H1 (cell line): ENCODE measurements at regions not wholly inside any gene's neighbourhood (a gene's known extent, or its start where the extent isn't known, plus 50 kb on each side); places are given as distances from the start of the nearest gene placed in this dataset.

Source experiments
- EP300 ChIP-seq, 2 experiments: IDR thresholded peaks; 1 replicate in 1 of 2; 2 replicates in 1 of 2; pipeline ENCODE4 v1.6.1; 2011 to 2012; ENCODE audit warnings: low read depth in 2 of 2, low read length in 2 of 2, mild to moderate bottlenecking in 2 of 2, borderline replicate concordance in 1 of 2, inconsistent platforms in 1 of 2, moderate library complexity in 1 of 2
- EZH2 ChIP-seq: fragments of 200-600 bp; sonication (generic); IDR thresholded peaks from 2 replicates; pipeline ENCODE4 v1.7.1; 2012; ENCODE audit warnings: low read depth, mild to moderate bottlenecking, moderate library complexity, low read length, inconsistent platforms; ENCODE audit not compliant: severe bottlenecking
- KDM1A ChIP-seq: fragments of 200-600, 300-600 bp; sonication (generic); IDR thresholded peaks from 2 replicates; pipeline ENCODE4 v1.7.1; 2016; ENCODE audit warnings: mild to moderate bottlenecking, low read length, borderline replicate concordance
- KDM5A ChIP-seq: fragments of 200-600 bp; IDR thresholded peaks from 2 replicates; pipeline ENCODE4 v1.7.1; 2012; ENCODE audit warnings: mild to moderate bottlenecking, low read length, inconsistent platforms, mixed read lengths
- POLR2A ChIP-seq, 2 experiments: IDR thresholded peaks; 1 replicate in 1 of 2; 2 replicates in 1 of 2; pipeline ENCODE4 v1.6.1; 2011; ENCODE audit warnings: low read depth in 2 of 2, low read length in 2 of 2, mild to moderate bottlenecking in 2 of 2; ENCODE audit errors: control extremely low read depth in 1 of 2
- POLR2AphosphoS5 ChIP-seq: IDR thresholded peaks from 2 replicates; pipeline ENCODE4 v1.6.1; 2011; ENCODE audit warnings: low read depth, low read length
- RAD21 ChIP-seq, 2 experiments: IDR thresholded peaks in 1 of 2; conservative IDR thresholded peaks in 1 of 2; 2 replicates each; pipeline ENCODE4 v1.6.1; 2011; ENCODE audit warnings: low read depth in 2 of 2, low read length in 2 of 2, improper control_type of control experiment in 1 of 2, inconsistent platforms in 1 of 2, mild to moderate bottlenecking in 1 of 2, moderate library complexity in 1 of 2
- RFX5 ChIP-seq: IDR thresholded peaks from 2 replicates; pipeline ENCODE4 v1.6.1; 2011; ENCODE audit warnings: low read depth, low read length, improper control_type of control experiment, borderline replicate concordance
- TBP ChIP-seq: IDR thresholded peaks from 2 replicates; pipeline ENCODE4 v1.6.1; 2011; ENCODE audit warnings: low read depth, low read length, improper control_type of control experiment
- YY1 ChIP-seq: IDR thresholded peaks from 2 replicates; pipeline ENCODE4 v1.6.1; 2011; ENCODE audit warnings: low read depth, mild to moderate bottlenecking, low read length
- ZNF274 ChIP-seq: IDR thresholded peaks from 2 replicates; pipeline ENCODE4 v1.7.0; 2012; ENCODE audit warnings: low read length, borderline replicate concordance; ENCODE audit errors: extremely low read depth
- TF ChIP-seq, protein P1 (sequence below), 3 experiments: IDR thresholded peaks; 1 replicate in 2 of 3; 2 replicates in 1 of 3; pipeline versions ENCODE4 v1.5.1 to v1.6.1; 2011; ENCODE audit warnings: low read length in 3 of 3, mild to moderate bottlenecking in 3 of 3, inconsistent platforms in 2 of 3, low read depth in 1 of 3, moderate library complexity in 1 of 3; ENCODE audit not compliant: insufficient read depth in 1 of 3; ENCODE audit errors: control extremely low read depth in 1 of 3
- TF ChIP-seq, protein P2 (sequence below): IDR thresholded peaks from 2 replicates; pipeline ENCODE4 v1.6.1; 2012; ENCODE audit warnings: inconsistent platforms

- TF ChIP-seq, protein P1, sequence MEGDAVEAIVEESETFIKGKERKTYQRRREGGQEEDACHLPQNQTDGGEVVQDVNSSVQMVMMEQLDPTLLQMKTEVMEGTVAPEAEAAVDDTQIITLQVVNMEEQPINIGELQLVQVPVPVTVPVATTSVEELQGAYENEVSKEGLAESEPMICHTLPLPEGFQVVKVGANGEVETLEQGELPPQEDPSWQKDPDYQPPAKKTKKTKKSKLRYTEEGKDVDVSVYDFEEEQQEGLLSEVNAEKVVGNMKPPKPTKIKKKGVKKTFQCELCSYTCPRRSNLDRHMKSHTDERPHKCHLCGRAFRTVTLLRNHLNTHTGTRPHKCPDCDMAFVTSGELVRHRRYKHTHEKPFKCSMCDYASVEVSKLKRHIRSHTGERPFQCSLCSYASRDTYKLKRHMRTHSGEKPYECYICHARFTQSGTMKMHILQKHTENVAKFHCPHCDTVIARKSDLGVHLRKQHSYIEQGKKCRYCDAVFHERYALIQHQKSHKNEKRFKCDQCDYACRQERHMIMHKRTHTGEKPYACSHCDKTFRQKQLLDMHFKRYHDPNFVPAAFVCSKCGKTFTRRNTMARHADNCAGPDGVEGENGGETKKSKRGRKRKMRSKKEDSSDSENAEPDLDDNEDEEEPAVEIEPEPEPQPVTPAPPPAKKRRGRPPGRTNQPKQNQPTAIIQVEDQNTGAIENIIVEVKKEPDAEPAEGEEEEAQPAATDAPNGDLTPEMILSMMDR (IDR thresholded peaks at IDR 0.05; ENCODE audit: control extremely low read depth in 1 of 3, insufficient read depth in 1 of 3, low read depth in 1 of 3, low read length in 3 of 3), result no peak
- TF ChIP-seq, protein P2, sequence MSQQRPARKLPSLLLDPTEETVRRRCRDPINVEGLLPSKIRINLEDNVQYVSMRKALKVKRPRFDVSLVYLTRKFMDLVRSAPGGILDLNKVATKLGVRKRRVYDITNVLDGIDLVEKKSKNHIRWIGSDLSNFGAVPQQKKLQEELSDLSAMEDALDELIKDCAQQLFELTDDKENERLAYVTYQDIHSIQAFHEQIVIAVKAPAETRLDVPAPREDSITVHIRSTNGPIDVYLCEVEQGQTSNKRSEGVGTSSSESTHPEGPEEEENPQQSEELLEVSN, result no peak
- TF ChIP-seq KDM1A, result no peak
- TF ChIP-seq KDM5A, result no peak
- no peak for TF ChIP-seq POLR2A (IDR thresholded peaks at IDR 0.05; ENCODE audit: control extremely low read depth in 1 of 2, low read depth in 2 of 2, low read length in 2 of 2)
- no peak for TF ChIP-seq RFX5
- no peak for TF ChIP-seq TBP
- TF ChIP-seq ZNF274, result no peak
- no peak for TF ChIP-seq RAD21 (IDR thresholded peaks at IDR 0.05 in 1 of 2, conservative IDR thresholded peaks at IDR 0.05 in 1 of 2; ENCODE audit: low read depth in 2 of 2, low read length in 2 of 2)
- no peak for TF ChIP-seq POLR2AphosphoS5
- TF ChIP-seq EP300 (IDR thresholded peaks at IDR 0.05; ENCODE audit: borderline replicate concordance in 1 of 2, low read depth in 2 of 2, low read length in 2 of 2), result no peak
- no peak for TF ChIP-seq YY1
- TF ChIP-seq EZH2, result no peak
Observed at GRCh38 chr7:130999926-131000325, 265.9 kb upstream of the KLF14 start.
